B cell (primary cell): ENCODE measurements at regions not wholly inside any gene's neighbourhood (a gene's known extent, or its start where the extent isn't known, plus 50 kb on each side); places are given as distances from the start of the nearest gene placed in this dataset.

Experiments used
- ATAC-seq: fragments of 200-7000 bp; cut with Tn5 transposase; one replicate; pipeline ENCODE4 v1.10.0; 2021; ENCODE audit warnings: low read depth, mild to moderate bottlenecking, moderate number of reproducible peaks, moderate library complexity
- CTCF ChIA-PET: fragments of 350-600 bp; sonication (Branson Sonifier 250); formaldehyde crosslinking; loops from one replicate; lab custom pipeline; 2021; ENCODE audit warnings: antibody characterized with exemption, inconsistent platforms; lab: Charles Lee
- POLR2A ChIA-PET: fragments of 350-600 bp; sonication (Branson Sonifier 250); formaldehyde crosslinking; loops from one replicate; lab custom pipeline; 2021; ENCODE audit warnings: antibody characterized with exemption; lab: Charles Lee
- DNase-seq: peaks from one replicate; pipeline ENCODE4 v3.0.0; 2013
- H2AFZ ChIP-seq: 2 replicates; pipeline ENCODE4 v1.6.1; 2012; ENCODE audit warnings: mild to moderate bottlenecking, low read depth, low read length; ENCODE audit not compliant: insufficient read depth, poor library complexity, severe bottlenecking
- H3K27ac ChIP-seq, 2 donors: 1 replicate in 1 of 2; 2 replicates in 1 of 2; pipeline ENCODE4 v1.5.1; 2012 to 2013; ENCODE audit warnings: low read length in 2 of 2, mild to moderate bottlenecking in 2 of 2, moderate library complexity in 1 of 2
- H3K27me3 ChIP-seq, 4 experiments: fragments of 200-600 bp in 1 of 4; sonication (generic) in 1 of 4; replicated peaks in 1 of 4; 1 replicate in 2 of 4; 2 replicates in 2 of 4; pipeline versions ENCODE4 v1.6.1 to v1.7.0; 2013 to 2016; ENCODE audit warnings: low read length in 3 of 4, mild to moderate bottlenecking in 2 of 4, mixed read lengths in 1 of 4, moderate library complexity in 1 of 4; ENCODE audit not compliant: insufficient read depth in 4 of 4, control insufficient read depth in 3 of 4; ENCODE audit errors: control extremely low read depth in 1 of 4
- H3K36me3 ChIP-seq, 2 experiments: replicated peaks in 1 of 2; 1 replicate in 1 of 2; 2 replicates in 1 of 2; pipeline versions ENCODE4 v1.6.1 to v1.7.1; 2013; ENCODE audit warnings: low read length in 1 of 2; ENCODE audit not compliant: insufficient read depth in 2 of 2, control insufficient read depth in 1 of 2; ENCODE audit errors: control extremely low read depth in 1 of 2, extremely low read depth in 1 of 2
- H3K4me1 ChIP-seq, 2 donors: fragments of 200-600 bp in 1 of 2; sonication (generic) in 1 of 2; 1 replicate in 1 of 2; 2 replicates in 1 of 2; pipeline versions ENCODE4 v1.5.1 to v1.6.1; 2013 to 2017; ENCODE audit warnings: low read length in 2 of 2; ENCODE audit not compliant: control insufficient read depth in 2 of 2, insufficient read depth in 2 of 2
- H3K4me2 ChIP-seq: replicated peaks from 2 replicates; pipeline ENCODE3; 2012; ENCODE audit warnings: mild to moderate bottlenecking, low read depth, low read length; ENCODE audit not compliant: poor library complexity, severe bottlenecking
- H3K4me3 ChIP-seq, 5 experiments: fragments of 200-600 bp in 1 of 5; sonication (generic) in 1 of 5; 1 replicate in 3 of 5; 2 replicates in 2 of 5; pipeline versions ENCODE4 v1.5.1 to v1.7.0; 2011 to 2016; ENCODE audit warnings: low read length in 4 of 5, mild to moderate bottlenecking in 4 of 5, low read depth in 2 of 5, control low read depth in 1 of 5, moderate library complexity in 1 of 5; ENCODE audit not compliant: insufficient read depth in 1 of 5; ENCODE audit errors: control extremely low read depth in 1 of 5, extremely low read depth in 1 of 5
- H3K79me2 ChIP-seq: fragments of 200-600 bp; sonication (generic); one replicate; pipeline ENCODE4 v1.6.0; 2016; ENCODE audit warnings: low read length; ENCODE audit not compliant: control insufficient read depth, insufficient read depth
- H3K9ac ChIP-seq: fragments of 200-600 bp; sonication (generic); 2 replicates; pipeline ENCODE4 v1.6.1; 2017; ENCODE audit warnings: mild to moderate bottlenecking, low read length, moderate library complexity
- H3K9me3 ChIP-seq, 3 donors: one replicate each; pipeline versions ENCODE4 v1.6.1 to v1.7.1; 2013; ENCODE audit warnings: low read length in 2 of 3; ENCODE audit not compliant: control insufficient read depth in 2 of 3, insufficient read depth in 1 of 3; ENCODE audit errors: control extremely low read depth in 1 of 3
- H4K20me1 ChIP-seq: 2 replicates; pipeline ENCODE4 v1.6.0; 2012; ENCODE audit warnings: mild to moderate bottlenecking, low read length; ENCODE audit not compliant: insufficient read depth, control insufficient read depth, poor library complexity, severe bottlenecking
- H3K27ac Mint-ChIP-seq: one replicate; pipeline ENCODE4 v1.8.0; 2021; ENCODE audit warnings: mixed read lengths
- H3K27me3 Mint-ChIP-seq: one replicate; pipeline ENCODE4 v1.8.0; 2021; ENCODE audit warnings: mixed read lengths
- H3K4me1 Mint-ChIP-seq: one replicate; pipeline ENCODE4 v1.8.0; 2021; ENCODE audit warnings: mixed read lengths
- H3K4me3 Mint-ChIP-seq: one replicate; pipeline ENCODE4 v1.8.0; 2021; ENCODE audit warnings: mixed read lengths
- H3K9me3 Mint-ChIP-seq: one replicate; pipeline ENCODE4 v1.8.0; 2022; ENCODE audit warnings: mixed read lengths; ENCODE audit not compliant: insufficient read depth
- EZH2 ChIP-seq: IDR thresholded peaks from 2 replicates; pipeline ENCODE4 v1.6.1; 2012; ENCODE audit warnings: borderline replicate concordance, low read depth, mild to moderate bottlenecking, moderate library complexity, low read length; ENCODE audit not compliant: insufficient read depth, poor library complexity, severe bottlenecking
- WGBS: methylation state at CpG from one replicate; pipeline ENCODE4 v1.1.5; 2013; ENCODE audit warnings: missing lambda C conversion rate; ENCODE audit not compliant: insufficient coverage; 5-methylcytosine and 5-hydroxymethylcytosine counted together
- intact Hi-C: fragments of 100-400 bp; cut with micrococcal nuclease; formaldehyde crosslinking; loops from one replicate; pipeline ENCODE4 v1.10.0; 2022
- TF ChIP-seq, protein P1 (sequence below): fragments of 200-600 bp; IDR thresholded peaks from one replicate; pipeline ENCODE4 v1.8.0; 2022; ENCODE audit warnings: antibody characterized with exemption, mild to moderate bottlenecking

- no peak overlapping the region for H3K27ac Mint-ChIP-seq
- H2AFZ ChIP-seq = no peak overlapping the region
Measured at GRCh38 chr6:18584372-18584771, 197.2 kb downstream of the RNF144B start.

GRCh38 chr6:18585032-18585573 is 198.0 kb downstream of the RNF144B start:
- 79% methylated on average over 2 of the region's 4 CpGs for WGBS
- Histone ChIP-seq H2AFZ (no peak overlapping the region), H3K9ac (no peak overlapping the region), H3K9me3 (no peaks in the 10 kb centered on the region), H3K27ac (no peak overlapping the region), H4K20me1 (no peaks in the 10 kb centered on the region), H3K79me2 (no peaks in the 10 kb centered on the region), H3K4me3 (no peak overlapping the region), H3K4me2 (no peak overlapping the region), H3K27me3 (no peaks in the 10 kb centered on the region), H3K4me1 (no peaks in the 10 kb centered on the region), H3K36me3 (no peaks in the 10 kb centered on the region)
- Mint-ChIP-seq H3K4me3 (no peak overlapping the region), H3K4me1 (no peaks in the 10 kb centered on the region), H3K9me3 (peaks cover 3% of the 10 kb centered on the region), H3K27ac (no peak overlapping the region), H3K27me3 (peaks cover 27% of the 10 kb centered on the region)
- TF ChIP-seq, protein P1, sequence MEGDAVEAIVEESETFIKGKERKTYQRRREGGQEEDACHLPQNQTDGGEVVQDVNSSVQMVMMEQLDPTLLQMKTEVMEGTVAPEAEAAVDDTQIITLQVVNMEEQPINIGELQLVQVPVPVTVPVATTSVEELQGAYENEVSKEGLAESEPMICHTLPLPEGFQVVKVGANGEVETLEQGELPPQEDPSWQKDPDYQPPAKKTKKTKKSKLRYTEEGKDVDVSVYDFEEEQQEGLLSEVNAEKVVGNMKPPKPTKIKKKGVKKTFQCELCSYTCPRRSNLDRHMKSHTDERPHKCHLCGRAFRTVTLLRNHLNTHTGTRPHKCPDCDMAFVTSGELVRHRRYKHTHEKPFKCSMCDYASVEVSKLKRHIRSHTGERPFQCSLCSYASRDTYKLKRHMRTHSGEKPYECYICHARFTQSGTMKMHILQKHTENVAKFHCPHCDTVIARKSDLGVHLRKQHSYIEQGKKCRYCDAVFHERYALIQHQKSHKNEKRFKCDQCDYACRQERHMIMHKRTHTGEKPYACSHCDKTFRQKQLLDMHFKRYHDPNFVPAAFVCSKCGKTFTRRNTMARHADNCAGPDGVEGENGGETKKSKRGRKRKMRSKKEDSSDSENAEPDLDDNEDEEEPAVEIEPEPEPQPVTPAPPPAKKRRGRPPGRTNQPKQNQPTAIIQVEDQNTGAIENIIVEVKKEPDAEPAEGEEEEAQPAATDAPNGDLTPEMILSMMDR = no peak
- TF ChIP-seq EZH2 = no peak
- ChIA-PET POLR2A (no interaction called here), CTCF (no interaction called here)
- no peak for ATAC-seq
- intact Hi-C loops = no loop called here
- DNase-seq = no peak

More at GRCh38 chr6:18584372-18584771, 197.2 kb downstream of the RNF144B start:
- no peaks in the 10 kb centered on the region for H3K4me1 Mint-ChIP-seq
- H3K4me3 Mint-ChIP-seq = no peak overlapping the region
- Histone ChIP-seq H3K4me3 (no peak overlapping the region), H3K36me3 (no peaks in the 10 kb centered on the region), H3K4me2 (no peak overlapping the region), H3K9me3 (no peaks in the 10 kb centered on the region), H3K27ac (no peak overlapping the region), H3K4me1 (no peaks in the 10 kb centered on the region), H4K20me1 (no peaks in the 10 kb centered on the region), H3K79me2 (no peaks in the 10 kb centered on the region), H3K9ac (no peak overlapping the region), H3K27me3 (no peaks in the 10 kb centered on the region)
- DNase-seq (no peak), ATAC-seq (no peak)
- WGBS = no CpG with 5 or more reads among the region's 4 CpGs
- TF ChIP-seq, protein P1 = no peak
- TF ChIP-seq EZH2 = no peak
- CTCF ChIA-PET = no interaction called here
- intact Hi-C loops = no loop called here
- POLR2A ChIA-PET = no interaction called here
- H3K27me3 Mint-ChIP-seq = peaks cover 29% of the 10 kb centered on the region
- peaks cover 3% of the 10 kb centered on the region for H3K9me3 Mint-ChIP-seq
